ENCODE measurements at regions not wholly inside any gene's neighbourhood (a gene's known extent, or its start where the extent isn't known, plus 50 kb on each side); places are given as distances from the start of the nearest gene placed in this dataset.

GRCh38 chr4:53694666-53695065 lies 103.4 kb upstream of the LNX1 start:
- Histone ChIP-seq H3K27me3 (ENCODE audit: control insufficient read depth, insufficient read depth, low read length) (no peaks in the 10 kb centered on the region), H3K4me3 (ENCODE audit: low read depth, low read length) (no peak overlapping the region), H3K9me3 (ENCODE audit: control insufficient read depth, insufficient read depth, low read length) (no peaks in the 10 kb centered on the region; the same call in 1 of the 2 replicates), H3K27ac (ENCODE audit: low read depth, low read length) (no peak overlapping the region)
- no peak for DNase-seq (ENCODE audit: low read depth, low spot score)
- ChIA-PET CTCF (no interaction called here), POLR2A (no interaction called here)
- TF ChIP-seq, protein P1, sequence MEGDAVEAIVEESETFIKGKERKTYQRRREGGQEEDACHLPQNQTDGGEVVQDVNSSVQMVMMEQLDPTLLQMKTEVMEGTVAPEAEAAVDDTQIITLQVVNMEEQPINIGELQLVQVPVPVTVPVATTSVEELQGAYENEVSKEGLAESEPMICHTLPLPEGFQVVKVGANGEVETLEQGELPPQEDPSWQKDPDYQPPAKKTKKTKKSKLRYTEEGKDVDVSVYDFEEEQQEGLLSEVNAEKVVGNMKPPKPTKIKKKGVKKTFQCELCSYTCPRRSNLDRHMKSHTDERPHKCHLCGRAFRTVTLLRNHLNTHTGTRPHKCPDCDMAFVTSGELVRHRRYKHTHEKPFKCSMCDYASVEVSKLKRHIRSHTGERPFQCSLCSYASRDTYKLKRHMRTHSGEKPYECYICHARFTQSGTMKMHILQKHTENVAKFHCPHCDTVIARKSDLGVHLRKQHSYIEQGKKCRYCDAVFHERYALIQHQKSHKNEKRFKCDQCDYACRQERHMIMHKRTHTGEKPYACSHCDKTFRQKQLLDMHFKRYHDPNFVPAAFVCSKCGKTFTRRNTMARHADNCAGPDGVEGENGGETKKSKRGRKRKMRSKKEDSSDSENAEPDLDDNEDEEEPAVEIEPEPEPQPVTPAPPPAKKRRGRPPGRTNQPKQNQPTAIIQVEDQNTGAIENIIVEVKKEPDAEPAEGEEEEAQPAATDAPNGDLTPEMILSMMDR (IDR thresholded peaks at IDR 0.05; ENCODE audit: low read depth, low read length) = no peak

GRCh38 chr4:53693909-53694308 lies 102.6 kb upstream of the LNX1 start:
- Histone ChIP-seq H3K27ac (ENCODE audit: low read depth, low read length) (no peak overlapping the region), H3K4me3 (ENCODE audit: low read depth, low read length) (no peak overlapping the region), H3K27me3 (ENCODE audit: control insufficient read depth, insufficient read depth, low read length) (no peaks in the 10 kb centered on the region), H3K9me3 (ENCODE audit: control insufficient read depth, insufficient read depth, low read length) (no peaks in the 10 kb centered on the region; the same call in 1 of the 2 replicates)
- TF ChIP-seq, protein P1 (IDR thresholded peaks at IDR 0.05; ENCODE audit: low read depth, low read length) = no peak
- ChIA-PET POLR2A (interaction anchor here (0.6 kb wide), 1 partner anchor 70 kb away, joined by 3 read pairs; no protein-coding TSS in a partner anchor), CTCF (interaction anchor here (1.5 kb wide), 1 partner anchor 13 kb away, joined by 6 read pairs; no protein-coding TSS in a partner anchor)
- no peak for DNase-seq (ENCODE audit: low read depth, low spot score)

DNA sequence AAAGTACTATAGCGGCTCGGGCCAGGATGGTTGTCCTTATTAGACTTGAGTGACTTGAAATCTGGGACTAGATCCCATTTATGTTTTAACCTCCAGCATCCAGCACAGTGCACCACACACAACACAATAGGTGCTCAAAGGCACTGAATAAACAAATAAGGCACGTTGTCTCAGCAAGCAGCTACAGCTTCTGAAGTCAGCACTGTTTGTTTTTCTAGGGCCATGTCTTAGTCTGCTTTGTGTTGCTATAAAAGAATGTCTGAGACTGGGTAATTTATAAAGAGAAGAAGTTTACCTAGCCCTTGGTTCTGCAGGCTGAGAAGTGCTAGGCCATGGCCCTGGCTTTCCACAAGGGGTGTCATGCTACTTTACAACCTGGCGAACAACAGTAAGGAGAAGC lies 102.1 kb upstream of the LNX1 start:
- TF ChIP-seq, protein P1 (IDR thresholded peaks at IDR 0.05; ENCODE audit: low read depth, low read length) = no peak
- Histone ChIP-seq H3K27me3 (ENCODE audit: control insufficient read depth, insufficient read depth, low read length) (no peaks in the 10 kb centered on the region), H3K9me3 (ENCODE audit: control insufficient read depth, insufficient read depth, low read length) (no peaks in the 10 kb centered on the region; the same call in 1 of the 2 replicates), H3K4me3 (ENCODE audit: low read depth, low read length) (no peak overlapping the region), H3K27ac (ENCODE audit: low read depth, low read length) (no peak overlapping the region)
- DNase-seq (ENCODE audit: low read depth, low spot score) = no peak
- POLR2A ChIA-PET = interaction anchor here (0.6 kb wide), 1 partner anchor 71 kb away, joined by 3 read pairs; no protein-coding TSS in a partner anchor
- CTCF ChIA-PET = interaction anchor here (1.5 kb wide), 1 partner anchor 13 kb away, joined by 6 read pairs; no protein-coding TSS in a partner anchor

GRCh38 chr4:53688186-53688790 lies 97.0 kb upstream of the LNX1 start:
- Histone ChIP-seq H3K27me3 (ENCODE audit: control insufficient read depth, insufficient read depth, low read length) (no peaks in the 10 kb centered on the region), H3K4me3 (ENCODE audit: low read depth, low read length) (no peak overlapping the region), H3K27ac (ENCODE audit: low read depth, low read length) (peak overlapping the region; percentile 91), H3K9me3 (ENCODE audit: control insufficient read depth, insufficient read depth, low read length) (no peaks in the 10 kb centered on the region)
- TF ChIP-seq, protein P1 (IDR thresholded peaks at IDR 0.05; ENCODE audit: low read depth, low read length) = no peak
- ChIA-PET POLR2A (interaction anchor here (0.6 to 1.6 kb wide), 6 partner anchors 9 to 541 kb away, joined by 3 to 8 read pairs (median 4); partner anchors contain the start of gene PDGFRA), CTCF (interaction anchor here (0.6 to 1.4 kb wide), 6 partner anchors 17 to 672 kb away, joined by 3 to 5 read pairs (median 3); no protein-coding TSS in a partner anchor)
- peak; percentile 98 for DNase-seq (ENCODE audit: low read depth, low spot score)

DNA sequence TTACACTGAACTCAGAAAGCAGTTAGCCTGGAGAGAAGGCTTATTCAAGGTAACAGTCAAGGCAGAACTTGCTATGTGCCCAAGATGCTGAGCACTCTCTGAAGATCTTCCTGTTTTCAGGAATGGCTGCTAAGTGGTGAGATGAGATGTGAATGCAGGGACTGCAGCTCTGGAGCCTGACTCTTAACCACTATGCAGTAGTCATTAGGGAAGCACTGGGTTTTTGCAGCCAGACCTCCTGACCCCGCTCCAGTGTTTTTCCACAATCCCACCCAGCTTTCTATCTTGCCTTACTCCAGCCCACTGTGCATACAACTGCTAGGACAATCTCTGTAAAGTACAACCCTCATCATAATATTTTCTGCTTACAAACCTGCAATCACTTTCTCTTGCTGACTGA lies 95.2 kb upstream of the LNX1 start:
- no peak for DNase-seq (ENCODE audit: low read depth, low spot score)
- ChIA-PET POLR2A (interaction anchor here (0.5 to 0.8 kb wide), 2 partner anchors 228 to 240 kb away, joined by 3 to 5 read pairs; no protein-coding TSS in a partner anchor), CTCF (interaction anchor here (1.5 to 1.9 kb wide), 2 partner anchors 20 to 548 kb away, joined by 3 to 7 read pairs; no protein-coding TSS in a partner anchor)
- H3K27ac ChIP-seq (ENCODE audit: low read depth, low read length) = no peak overlapping the region
- TF ChIP-seq, protein P1 (IDR thresholded peaks at IDR 0.05; ENCODE audit: low read depth, low read length) = no peak
- H3K27me3 ChIP-seq (ENCODE audit: control insufficient read depth, insufficient read depth, low read length) = no peaks in the 10 kb centered on the region
- H3K9me3 ChIP-seq (ENCODE audit: control insufficient read depth, insufficient read depth, low read length) = no peaks in the 10 kb centered on the region
- no peak overlapping the region for H3K4me3 ChIP-seq (ENCODE audit: low read depth, low read length)
